HG03460 (cell line): ENCODE measurements at regions not wholly inside any gene's neighbourhood (a gene's known extent, or its start where the extent isn't known, plus 50 kb on each side); places are given as distances from the start of the nearest gene placed in this dataset.

ENCODE experiments used
- ATAC-seq: cut with Tn5 transposase; IDR thresholded peaks from one replicate; pipeline ENCODE4 v1.9.1; 2021; ENCODE audit not compliant: unreplicated experiment

DNA sequence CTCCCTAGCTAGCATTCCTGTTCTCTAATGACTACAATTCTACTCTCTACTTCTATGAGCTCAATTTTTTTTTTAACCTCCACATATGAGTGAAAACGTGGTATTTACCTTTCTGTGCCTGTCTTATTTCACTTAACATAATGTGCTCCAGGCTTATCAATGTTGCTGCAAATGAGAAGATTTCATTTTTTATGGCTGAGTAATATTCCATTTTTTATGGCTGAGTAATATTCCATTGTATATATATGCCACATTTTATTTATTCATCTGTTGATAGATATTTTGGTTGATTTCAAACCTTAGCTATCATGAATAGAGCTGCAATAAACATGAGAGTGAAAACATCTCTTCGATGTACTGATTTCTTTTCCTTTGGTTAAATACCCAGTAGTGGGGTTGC lies 159.6 kb upstream of the TPK1 start:
- ATAC-seq, result no peak

DNA sequence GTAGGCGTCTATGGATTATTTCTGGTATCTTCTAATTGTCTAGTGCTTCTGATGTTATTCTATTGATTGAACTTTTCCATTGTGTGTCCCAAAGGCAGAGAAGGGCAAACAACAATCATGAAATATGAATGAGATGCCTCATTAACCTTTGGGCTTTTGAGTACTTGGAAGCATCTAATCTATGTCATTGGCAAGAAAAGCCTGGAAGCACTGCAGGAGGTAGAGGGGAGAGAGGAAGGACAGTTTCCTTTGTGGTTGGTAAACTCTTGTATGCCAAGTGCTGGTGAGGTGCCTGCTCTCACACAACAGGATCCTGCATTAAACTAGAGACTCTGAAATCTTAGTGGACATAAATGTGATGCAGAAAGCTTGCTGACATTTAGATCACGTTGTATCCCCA lies 155.2 kb upstream of the TPK1 start:
- ATAC-seq, result no peak

GRCh38 chr7:144987686-144988085 lies 151.8 kb upstream of the TPK1 start:
- no peak for ATAC-seq

GRCh38 chr7:144982133-144982532 lies 146.3 kb upstream of the TPK1 start:
- ATAC-seq, result no peak

DNA sequence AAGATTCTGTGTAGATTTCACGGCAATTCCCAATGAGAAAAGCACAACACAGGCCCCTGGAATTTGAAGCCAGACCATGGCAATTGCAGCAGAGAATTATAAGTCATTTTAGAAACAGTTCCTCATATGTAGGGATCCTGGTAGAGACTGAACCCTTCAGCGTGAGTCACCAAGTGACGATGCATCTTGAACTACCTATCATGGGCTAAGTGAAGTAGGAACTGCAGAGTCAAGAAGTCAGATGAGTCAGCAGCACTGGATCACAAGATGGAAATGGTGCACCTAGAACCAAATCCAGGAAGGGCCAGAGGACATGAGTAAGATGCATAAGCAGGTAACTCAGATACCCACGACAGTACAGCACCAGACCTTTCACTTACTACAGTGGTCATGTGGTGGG lies 140.0 kb upstream of the TPK1 start:
- no peak for ATAC-seq

DNA sequence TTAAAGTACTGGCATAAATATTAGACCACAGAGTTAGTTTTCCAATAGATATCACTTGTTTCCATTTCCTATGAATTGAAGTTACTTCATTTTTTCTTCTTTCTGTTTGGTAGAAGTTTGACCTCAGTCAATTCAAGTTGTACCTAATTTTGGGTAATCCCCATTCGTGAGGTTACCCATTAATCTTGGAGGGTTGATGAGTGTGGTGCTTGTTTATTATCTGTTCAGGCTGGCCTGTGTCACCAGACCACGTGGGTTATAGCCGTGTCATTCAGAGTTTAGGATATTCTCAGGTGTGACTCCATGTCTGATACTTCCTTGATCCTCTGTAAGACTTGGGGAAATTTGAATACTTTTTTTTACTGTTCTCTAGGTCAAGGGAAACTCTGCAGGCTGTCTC lies 133.9 kb upstream of the TPK1 start:
- ATAC-seq, result no peak

- ATAC-seq, result no peak
These were observed 124.9 kb upstream of the TPK1 start for GRCh38 chr7:144960763-144961162.

- ATAC-seq, result no peak
These were observed 122.1 kb upstream of the TPK1 start for GRCh38 chr7:144957998-144958397.

GRCh38 chr7:144955422-144955821 lies 119.6 kb upstream of the TPK1 start:
- ATAC-seq, result no peak

DNA sequence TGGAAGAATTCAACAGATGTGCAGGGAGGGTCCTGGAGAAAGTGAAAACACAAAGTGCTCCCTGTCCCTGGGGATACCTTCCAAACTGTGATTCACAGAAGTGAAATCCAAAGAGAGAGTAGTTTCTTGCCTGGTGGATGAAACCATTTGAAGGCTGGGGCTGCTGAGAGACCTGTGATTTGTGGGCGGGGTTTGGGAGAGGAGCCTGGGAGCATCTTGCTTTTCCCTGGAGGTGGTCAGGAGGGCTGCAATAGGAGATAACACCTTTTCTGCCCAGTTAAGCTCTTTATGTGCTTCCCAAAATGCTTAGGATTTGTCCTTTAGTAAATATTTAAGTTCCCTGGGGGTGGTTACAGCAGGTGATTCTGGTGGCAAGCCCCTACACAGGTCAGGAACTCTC lies 105.3 kb upstream of the TPK1 start:
- no peak for ATAC-seq

DNA sequence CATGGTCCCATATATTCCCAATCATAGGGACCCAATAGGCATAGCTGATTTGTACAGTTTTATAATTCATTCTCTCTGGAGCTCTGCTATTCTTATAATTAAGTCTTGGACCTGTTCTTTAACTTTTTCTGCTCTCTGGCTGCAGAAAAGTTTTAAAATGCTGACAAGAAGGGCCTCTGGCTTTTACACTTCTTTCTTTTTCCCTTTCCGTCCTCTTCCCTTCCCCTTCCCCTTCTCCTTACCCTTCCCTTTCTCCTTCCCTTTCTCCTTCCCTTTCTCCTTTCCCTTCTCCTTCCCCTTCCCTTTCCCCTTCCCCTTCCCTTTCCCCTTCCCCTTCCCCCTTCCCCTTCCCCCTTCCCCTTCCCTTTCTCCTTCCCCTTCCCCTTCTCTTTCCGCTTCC lies 101.3 kb upstream of the TPK1 start:
- ATAC-seq, result no peak

DNA sequence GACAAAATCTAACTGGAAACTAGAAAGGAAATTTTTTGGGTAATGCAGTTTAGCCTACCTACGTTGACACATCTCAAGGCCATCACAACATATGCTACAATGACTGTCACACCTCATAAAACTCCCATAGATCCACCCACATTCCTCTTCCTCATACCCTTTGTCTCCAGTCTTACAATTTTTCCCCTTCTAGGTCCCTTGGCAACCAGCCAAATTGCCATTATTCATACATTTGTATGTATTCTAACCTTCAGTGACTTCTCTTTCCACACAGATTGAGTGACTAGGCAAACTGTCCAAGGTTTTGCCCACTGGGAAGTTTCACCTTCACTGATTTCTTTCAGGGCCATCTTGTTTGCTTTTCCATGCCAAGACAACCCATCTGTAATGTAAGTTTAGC lies 100.5 kb upstream of the TPK1 start:
- no peak for ATAC-seq

DNA sequence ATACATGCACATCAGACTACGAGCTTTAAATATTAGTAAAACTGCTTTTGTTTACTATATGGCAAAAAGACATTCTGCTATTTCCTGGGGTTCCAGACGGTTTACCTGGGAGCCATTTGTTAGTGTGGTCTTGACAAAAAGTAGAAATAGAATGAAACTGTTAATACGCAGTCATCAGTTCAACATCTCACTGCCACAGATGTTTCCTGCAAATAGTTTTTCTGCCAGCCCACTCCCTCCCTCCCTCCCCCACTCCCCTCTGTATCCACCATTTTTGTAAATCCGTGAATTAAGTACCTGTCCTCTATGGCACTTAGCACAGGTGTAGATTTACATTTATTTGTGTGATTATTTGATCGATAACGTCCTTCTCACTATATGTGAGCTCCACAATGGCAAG lies 74.6 kb upstream of the TPK1 start:
- no peak for ATAC-seq

GRCh38 chr7:144908943-144909556 lies 73.2 kb upstream of the TPK1 start:
- no peak for ATAC-seq

DNA sequence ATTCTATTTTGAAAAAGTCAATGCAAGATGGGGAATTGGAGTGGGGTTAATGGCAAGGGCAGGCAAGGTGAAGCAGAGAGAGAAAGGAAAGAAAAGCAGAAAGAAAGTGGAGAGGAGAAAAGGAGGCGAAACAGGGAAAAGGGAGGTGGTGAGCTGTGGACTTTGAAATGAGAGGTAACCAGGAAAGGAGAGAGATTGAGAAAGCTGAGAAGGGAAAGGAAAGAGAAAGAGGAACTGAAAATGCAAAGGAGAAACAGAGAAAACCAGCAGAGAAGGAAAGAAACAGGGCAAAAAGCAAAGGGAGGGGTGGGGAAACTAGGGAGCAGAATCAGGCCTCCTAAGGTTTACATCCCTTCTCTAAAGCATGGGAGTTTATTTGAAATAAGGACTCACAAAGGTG lies 72.5 kb upstream of the TPK1 start:
- ATAC-seq, result no peak

DNA sequence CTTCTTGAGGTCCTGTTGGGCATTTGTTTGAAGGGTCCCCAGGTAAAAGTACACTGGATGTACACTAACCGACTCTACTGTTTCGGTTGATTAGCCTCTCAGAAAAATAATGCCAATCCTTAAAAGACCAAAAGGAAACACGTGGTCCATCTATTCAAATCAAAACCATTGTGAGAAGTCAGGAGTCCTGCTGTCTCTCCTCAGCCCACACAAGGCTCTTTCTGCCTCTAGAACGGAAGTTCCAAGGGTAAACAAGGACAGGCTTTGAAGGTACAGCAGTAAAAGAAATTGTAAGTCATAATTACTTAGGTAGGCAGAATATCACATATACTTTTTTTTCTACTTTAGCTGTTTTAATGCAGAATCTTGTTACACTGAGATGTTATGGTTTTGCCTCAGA lies 71.7 kb upstream of the TPK1 start:
- no peak for ATAC-seq

GRCh38 chr7:144903201-144903600 lies 67.3 kb upstream of the TPK1 start:
- ATAC-seq, result no peak

GRCh38 chr7:144892761-144893160 lies 56.9 kb upstream of the TPK1 start:
- no peak for ATAC-seq
